WERI-Rb-1 (cell line): ENCODE measurements at regions not wholly inside any gene's neighbourhood (a gene's known extent, or its start where the extent isn't known, plus 50 kb on each side); places are given as distances from the start of the nearest gene placed in this dataset.

Experiments
- DNase-seq: peaks from one replicate; pipeline ENCODE4 v3.0.0-alpha.2; 2020
- H3K27ac ChIP-seq: fragments of 250-450 bp; sonication (Bioruptor Pico); 2 replicates; pipeline ENCODE4 v1.5.1; 2020; ENCODE audit warnings: mild to moderate bottlenecking, moderate library complexity
- H3K27me3 ChIP-seq: fragments of 250-450 bp; sonication (Bioruptor Pico); 2 replicates; pipeline ENCODE4 v1.5.1; 2021; ENCODE audit warnings: mild to moderate bottlenecking, low read depth, moderate library complexity; ENCODE audit not compliant: insufficient read depth, severe bottlenecking
- H3K36me3 ChIP-seq: fragments of 250-450 bp; sonication (Bioruptor Pico); 2 replicates; pipeline ENCODE4 v1.5.1; 2020; ENCODE audit warnings: mild to moderate bottlenecking, moderate library complexity
- H3K4me3 ChIP-seq: 2 replicates; pipeline ENCODE4 v1.5.1; 2011; ENCODE audit warnings: low read depth, mild to moderate bottlenecking, control low read depth, low read length
- H3K9me3 ChIP-seq: fragments of 250-450 bp; sonication (Bioruptor Pico); 2 replicates; pipeline ENCODE4 v1.5.1; 2021; ENCODE audit warnings: mild to moderate bottlenecking, moderate library complexity; ENCODE audit not compliant: severe bottlenecking
- TF ChIP-seq, protein P1 (sequence below): IDR thresholded peaks from 2 replicates; pipeline ENCODE4 v1.5.1; 2011; ENCODE audit warnings: low read depth, mild to moderate bottlenecking, control low read depth, inconsistent platforms, low read length

DNA sequence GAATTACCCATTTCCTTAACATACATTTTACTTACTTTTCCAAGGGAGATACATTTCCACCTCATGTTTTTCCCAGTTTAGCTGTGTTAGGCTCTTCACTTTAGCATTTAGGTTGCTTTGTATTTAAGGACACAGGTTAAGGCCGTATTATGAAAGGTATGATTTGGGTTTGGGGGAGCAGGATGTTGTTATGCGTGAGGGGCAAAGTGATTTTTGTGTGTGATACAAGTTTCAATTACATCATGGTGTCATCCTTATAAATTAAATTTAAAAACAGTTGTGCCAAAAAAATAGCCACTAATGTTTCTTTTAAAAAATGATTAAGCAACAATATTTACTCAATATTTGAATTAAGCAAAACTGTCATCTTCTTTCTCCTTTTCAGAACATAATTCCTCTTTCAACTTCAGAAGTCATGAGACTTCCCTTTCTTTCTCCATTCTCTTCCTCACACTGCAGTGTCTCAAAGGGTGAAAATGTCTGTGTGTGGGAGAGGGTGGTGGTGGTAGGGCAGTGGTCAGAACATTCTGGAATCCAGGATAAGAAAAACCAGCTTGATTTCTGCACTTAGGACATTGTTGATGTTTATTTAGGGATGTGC lies 126.2 kb downstream of the KCNRG start:
- TF ChIP-seq, protein P1, sequence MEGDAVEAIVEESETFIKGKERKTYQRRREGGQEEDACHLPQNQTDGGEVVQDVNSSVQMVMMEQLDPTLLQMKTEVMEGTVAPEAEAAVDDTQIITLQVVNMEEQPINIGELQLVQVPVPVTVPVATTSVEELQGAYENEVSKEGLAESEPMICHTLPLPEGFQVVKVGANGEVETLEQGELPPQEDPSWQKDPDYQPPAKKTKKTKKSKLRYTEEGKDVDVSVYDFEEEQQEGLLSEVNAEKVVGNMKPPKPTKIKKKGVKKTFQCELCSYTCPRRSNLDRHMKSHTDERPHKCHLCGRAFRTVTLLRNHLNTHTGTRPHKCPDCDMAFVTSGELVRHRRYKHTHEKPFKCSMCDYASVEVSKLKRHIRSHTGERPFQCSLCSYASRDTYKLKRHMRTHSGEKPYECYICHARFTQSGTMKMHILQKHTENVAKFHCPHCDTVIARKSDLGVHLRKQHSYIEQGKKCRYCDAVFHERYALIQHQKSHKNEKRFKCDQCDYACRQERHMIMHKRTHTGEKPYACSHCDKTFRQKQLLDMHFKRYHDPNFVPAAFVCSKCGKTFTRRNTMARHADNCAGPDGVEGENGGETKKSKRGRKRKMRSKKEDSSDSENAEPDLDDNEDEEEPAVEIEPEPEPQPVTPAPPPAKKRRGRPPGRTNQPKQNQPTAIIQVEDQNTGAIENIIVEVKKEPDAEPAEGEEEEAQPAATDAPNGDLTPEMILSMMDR: no peak
- H3K36me3 ChIP-seq: no peaks in the 10 kb centered on the region
- no peak overlapping the region for H3K27ac ChIP-seq
- no peaks in the 10 kb centered on the region for H3K9me3 ChIP-seq
- no peak for DNase-seq
- H3K27me3 ChIP-seq: no peaks in the 10 kb centered on the region
- no peak overlapping the region for H3K4me3 ChIP-seq

DNA sequence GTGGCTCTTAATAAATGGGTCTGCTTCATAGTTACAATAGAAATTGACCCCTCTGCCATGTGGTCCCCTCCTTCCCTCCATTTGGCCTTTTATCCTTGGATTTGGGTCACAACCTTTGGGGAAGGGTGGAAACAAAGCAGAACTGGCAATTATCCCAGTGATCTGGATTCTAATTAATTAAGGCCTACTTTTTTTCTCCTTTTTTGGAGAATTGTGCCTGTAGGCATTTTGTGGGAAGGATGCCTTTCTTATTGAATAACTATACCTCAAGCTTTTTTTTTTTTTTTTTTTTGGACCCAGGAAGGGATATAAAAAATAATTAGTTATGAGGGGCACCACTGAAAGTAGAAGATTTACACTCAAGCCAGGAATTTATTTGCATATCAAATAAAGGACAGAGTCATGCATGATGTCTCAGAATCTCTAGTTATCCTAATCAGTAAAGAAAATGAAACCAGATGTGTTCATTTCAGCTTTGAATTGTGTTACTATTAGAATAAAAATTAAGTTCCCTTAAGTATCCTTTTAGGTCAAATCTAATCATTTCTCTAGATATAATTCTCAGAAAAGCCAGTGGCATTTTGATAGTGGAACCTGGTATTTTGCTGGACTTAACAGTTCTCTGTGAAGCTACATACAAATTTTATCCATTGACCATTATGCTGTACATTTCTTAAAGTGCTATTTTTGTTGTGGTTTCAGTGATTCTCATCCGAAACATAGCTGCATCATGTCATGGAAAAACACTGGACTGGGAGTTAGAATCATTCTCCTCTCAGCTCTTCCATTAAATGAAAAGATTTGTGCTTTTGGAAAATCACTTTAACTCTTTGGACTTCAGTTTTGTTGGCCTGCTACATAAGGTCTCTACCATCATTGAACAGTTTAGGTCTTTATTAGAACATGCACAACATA lies 129.3 kb downstream of the KCNRG start:
- no peaks in the 10 kb centered on the region for H3K36me3 ChIP-seq
- H3K27me3 ChIP-seq: no peaks in the 10 kb centered on the region
- no peak overlapping the region for H3K4me3 ChIP-seq
- DNase-seq: no peak
- H3K9me3 ChIP-seq: no peaks in the 10 kb centered on the region
- TF ChIP-seq, protein P1: no peak
- no peak overlapping the region for H3K27ac ChIP-seq

DNA sequence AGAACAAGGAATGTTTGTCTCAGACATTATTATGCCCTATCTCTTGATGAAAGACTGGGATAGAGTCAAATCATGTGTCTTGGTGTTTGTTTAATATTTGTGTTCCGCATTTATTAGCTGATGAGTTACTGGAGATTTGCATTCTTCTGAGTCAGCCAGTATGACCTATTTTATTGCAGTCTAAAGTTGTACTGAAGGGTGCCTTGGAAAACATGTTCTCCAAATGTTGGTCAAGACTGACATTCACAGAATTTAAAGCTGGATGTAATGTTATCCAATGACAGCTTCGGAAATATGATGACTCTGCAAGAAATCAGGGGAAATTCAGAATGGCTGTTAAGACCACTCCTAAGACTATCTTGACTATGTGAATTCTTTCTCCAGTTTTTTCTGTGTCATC lies 134.0 kb downstream of the KCNRG start:
- H3K36me3 ChIP-seq: no peaks in the 10 kb centered on the region
- no peak overlapping the region for H3K27ac ChIP-seq
- no peak overlapping the region for H3K4me3 ChIP-seq
- H3K27me3 ChIP-seq: no peaks in the 10 kb centered on the region
- DNase-seq: no peak
- no peaks in the 10 kb centered on the region for H3K9me3 ChIP-seq
- TF ChIP-seq, protein P1: no peak

DNA sequence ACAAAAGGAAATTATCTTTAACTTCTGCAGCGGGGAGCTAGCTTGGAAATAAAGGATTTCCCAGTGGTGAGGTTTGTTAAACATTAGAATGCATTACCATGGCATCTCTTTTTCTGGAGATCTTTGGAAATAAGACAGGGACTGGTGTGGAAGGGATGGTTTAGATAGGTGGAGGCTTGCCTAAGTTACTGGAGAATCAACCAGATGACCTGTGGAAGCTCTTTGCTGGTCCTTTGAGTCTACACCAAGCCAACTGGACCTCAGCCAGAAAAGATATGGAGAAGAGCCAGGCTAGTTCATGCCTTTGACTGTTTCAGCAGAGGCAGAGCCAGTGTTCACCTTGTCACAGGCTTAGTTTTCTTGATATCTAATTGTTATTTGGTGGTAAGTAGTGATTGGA lies 134.7 kb downstream of the KCNRG start:
- Histone ChIP-seq H3K4me3 (no peak overlapping the region), H3K27me3 (no peaks in the 10 kb centered on the region), H3K36me3 (no peaks in the 10 kb centered on the region), H3K27ac (no peak overlapping the region), H3K9me3 (no peaks in the 10 kb centered on the region)
- TF ChIP-seq, protein P1: no peak
- no peak for DNase-seq

DNA sequence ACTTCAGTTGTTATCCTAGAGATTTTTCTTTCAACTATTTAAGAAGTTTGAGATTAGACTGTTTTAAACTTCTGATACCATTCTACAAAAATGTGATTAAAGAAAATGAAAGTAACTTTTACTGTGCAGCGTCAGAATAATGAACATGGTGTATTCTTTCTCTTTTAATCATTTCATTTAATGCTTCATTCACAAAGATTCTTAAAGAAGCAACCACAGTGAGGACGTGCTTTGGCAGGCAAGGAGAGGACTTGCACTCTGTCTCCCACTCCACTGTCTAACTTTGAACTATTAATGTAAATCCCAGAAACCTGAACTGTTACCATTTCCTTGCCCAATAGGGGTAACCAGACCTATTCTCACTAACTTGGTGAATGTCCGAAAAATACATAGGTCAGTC lies 137.0 kb downstream of the KCNRG start:
- Histone ChIP-seq H3K4me3 (no peak overlapping the region), H3K36me3 (no peaks in the 10 kb centered on the region), H3K27ac (no peak overlapping the region), H3K9me3 (no peaks in the 10 kb centered on the region), H3K27me3 (no peaks in the 10 kb centered on the region)
- TF ChIP-seq, protein P1: no peak
- no peak for DNase-seq
